ENCODE measurements at regions not wholly inside any gene's neighbourhood (a gene's known extent, or its start where the extent isn't known, plus 50 kb on each side); places are given as distances from the start of the nearest gene placed in this dataset.

DNA sequence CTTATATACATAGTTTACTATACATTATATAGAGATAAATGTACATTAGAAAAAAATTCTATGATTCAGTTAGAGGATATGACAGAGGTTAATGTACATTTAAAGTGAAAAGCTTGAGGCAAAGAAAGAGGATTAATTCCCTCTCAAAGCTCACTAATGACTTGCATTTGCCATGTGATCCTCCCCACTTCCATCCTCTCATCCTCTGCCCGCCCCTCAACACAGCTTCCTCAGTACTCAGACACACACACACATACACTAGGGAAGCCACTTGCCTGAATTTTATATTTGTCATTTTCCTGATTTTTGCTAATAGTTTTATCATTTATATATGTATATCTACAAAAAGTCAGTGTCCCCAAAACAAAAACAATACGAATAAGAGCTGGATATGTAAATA lies 764.5 kb downstream of the EFNA5 start:
- H3K27me3 ChIP-seq (ENCODE audit: control insufficient read depth, insufficient read depth, low read length): no peaks in the 10 kb centered on the region
- TF ChIP-seq CTCF (IDR thresholded peaks at IDR 0.05; ENCODE audit: insufficient read depth, low read length, poor library complexity, severe bottlenecking): no peak

DNA sequence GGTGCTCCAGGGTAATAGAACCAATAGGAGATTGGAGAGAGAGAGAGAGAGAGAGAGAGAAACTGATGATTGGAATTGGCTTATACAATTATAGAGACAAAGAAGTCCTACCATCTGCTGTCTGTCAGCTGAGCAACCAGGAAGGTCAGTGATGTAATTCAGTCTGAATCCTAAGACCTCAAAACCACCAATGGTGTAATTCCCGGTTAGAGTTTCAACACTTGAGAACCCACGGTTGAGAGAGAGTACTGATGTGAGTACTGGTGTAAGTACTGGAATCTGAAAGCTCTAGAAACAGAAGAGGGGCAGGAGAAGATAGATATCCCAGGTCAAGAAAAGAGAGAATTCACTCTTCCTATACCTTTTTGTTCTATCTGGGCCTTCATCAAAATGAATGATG lies 775.8 kb downstream of the EFNA5 start:
- TF ChIP-seq CTCF (IDR thresholded peaks at IDR 0.05; ENCODE audit: insufficient read depth, low read length, poor library complexity, severe bottlenecking): no peak
- no peaks in the 10 kb centered on the region for H3K27me3 ChIP-seq (ENCODE audit: control insufficient read depth, insufficient read depth, low read length)
- no peak overlapping the region for H3K4me3 ChIP-seq (ENCODE audit: low read depth, low read length)
- H3K36me3 ChIP-seq (ENCODE audit: control insufficient read depth, insufficient read depth, low read length): no peaks in the 10 kb centered on the region
- peak; percentile 10 for DNase-seq (ENCODE audit: low read depth)

More for the DNA sequence above, 764.5 kb downstream of the EFNA5 start:
- Histone ChIP-seq H3K4me3 (ENCODE audit: low read depth, low read length) (no peak overlapping the region), H3K36me3 (ENCODE audit: control insufficient read depth, insufficient read depth, low read length) (no peaks in the 10 kb centered on the region)
- no peak for DNase-seq (ENCODE audit: low read depth)

GRCh38 chr5:106882035-106882434 lies 788.7 kb downstream of the EFNA5 start:
- Histone ChIP-seq H3K36me3 (ENCODE audit: control insufficient read depth, insufficient read depth, low read length) (no peaks in the 10 kb centered on the region), H3K4me3 (ENCODE audit: low read depth, low read length) (no peak overlapping the region), H3K27me3 (ENCODE audit: control insufficient read depth, insufficient read depth, low read length) (no peaks in the 10 kb centered on the region)
- no peak for TF ChIP-seq CTCF (IDR thresholded peaks at IDR 0.05; ENCODE audit: insufficient read depth, low read length, poor library complexity, severe bottlenecking)
- DNase-seq (ENCODE audit: low read depth): no peak

GRCh38 chr5:106880656-106881055 lies 790.1 kb downstream of the EFNA5 start:
- DNase-seq (ENCODE audit: low read depth): no peak
- TF ChIP-seq CTCF (IDR thresholded peaks at IDR 0.05; ENCODE audit: insufficient read depth, low read length, poor library complexity, severe bottlenecking): no peak

GRCh38 chr5:106877881-106878280 lies 792.9 kb downstream of the EFNA5 start:
- DNase-seq (ENCODE audit: low read depth): no peak
- Histone ChIP-seq H3K4me3 (ENCODE audit: low read depth, low read length) (no peak overlapping the region), H3K27me3 (ENCODE audit: control insufficient read depth, insufficient read depth, low read length) (no peaks in the 10 kb centered on the region), H3K36me3 (ENCODE audit: control insufficient read depth, insufficient read depth, low read length) (no peaks in the 10 kb centered on the region)
- TF ChIP-seq CTCF (IDR thresholded peaks at IDR 0.05; ENCODE audit: insufficient read depth, low read length, poor library complexity, severe bottlenecking): no peak

More at GRCh38 chr5:106880656-106881055, 790.1 kb downstream of the EFNA5 start:
- Histone ChIP-seq H3K36me3 (ENCODE audit: control insufficient read depth, insufficient read depth, low read length) (no peaks in the 10 kb centered on the region), H3K4me3 (ENCODE audit: low read depth, low read length) (no peak overlapping the region), H3K27me3 (ENCODE audit: control insufficient read depth, insufficient read depth, low read length) (no peaks in the 10 kb centered on the region)

GRCh38 chr5:106876665-106877194 lies 794.0 kb downstream of the EFNA5 start:
- no peak for TF ChIP-seq CTCF (IDR thresholded peaks at IDR 0.05; ENCODE audit: insufficient read depth, low read length, poor library complexity, severe bottlenecking)
- Histone ChIP-seq H3K27me3 (ENCODE audit: control insufficient read depth, insufficient read depth, low read length) (no peaks in the 10 kb centered on the region), H3K4me3 (ENCODE audit: low read depth, low read length) (no peak overlapping the region), H3K36me3 (ENCODE audit: control insufficient read depth, insufficient read depth, low read length) (no peaks in the 10 kb centered on the region)
- DNase-seq (ENCODE audit: low read depth): no peak
